HG03064 (cell line): ENCODE measurements at regions not wholly inside any gene's neighbourhood (a gene's known extent, or its start where the extent isn't known, plus 50 kb on each side); places are given as distances from the start of the nearest gene placed in this dataset.
"Not testable (repeated sequence)": the region's sequence is repeated elsewhere in the genome, so short reads cannot be mapped to it uniquely, and the experiment has no call there.

Experiments
- ATAC-seq: cut with Tn5 transposase; IDR thresholded peaks from one replicate; pipeline ENCODE4 v1.9.1; 2021; ENCODE audit warnings: low read depth; ENCODE audit not compliant: unreplicated experiment

- no peak for ATAC-seq
Observed at GRCh38 chr7:79664884-79665676, 211.6 kb upstream of the MAGI2 start.

- no peak for ATAC-seq
Observed at GRCh38 chr7:79658304-79658703, 204.8 kb upstream of the MAGI2 start.

- ATAC-seq, result no peak
Observed at GRCh38 chr7:79653136-79653631, 199.7 kb upstream of the MAGI2 start.

- no peak for ATAC-seq
Observed at GRCh38 chr7:79652619-79653018, 199.2 kb upstream of the MAGI2 start.

- no peak for ATAC-seq
Observed at GRCh38 chr7:79647711-79648110, 194.2 kb upstream of the MAGI2 start.

GRCh38 chr7:79646278-79646677 is 192.8 kb upstream of the MAGI2 start:
- no peak for ATAC-seq

GRCh38 chr7:79636849-79637248 is 183.4 kb upstream of the MAGI2 start:
- no peak for ATAC-seq

- not testable (repeated sequence) for ATAC-seq
Observed at GRCh38 chr7:79625921-79626320, 172.5 kb upstream of the MAGI2 start.

- ATAC-seq, result no peak
Observed at GRCh38 chr7:79624336-79624735, 170.9 kb upstream of the MAGI2 start.

GRCh38 chr7:79622781-79623180 is 169.3 kb upstream of the MAGI2 start:
- no peak for ATAC-seq

GRCh38 chr7:79620291-79620690 is 166.8 kb upstream of the MAGI2 start:
- ATAC-seq, result no peak

GRCh38 chr7:79619216-79619615 is 165.7 kb upstream of the MAGI2 start:
- no peak for ATAC-seq

- no peak for ATAC-seq
Observed at GRCh38 chr7:79615871-79616640, 162.6 kb upstream of the MAGI2 start.

GRCh38 chr7:79615466-79615865 is 162.0 kb upstream of the MAGI2 start:
- no peak for ATAC-seq

GRCh38 chr7:79612903-79613302 is 159.4 kb upstream of the MAGI2 start:
- ATAC-seq, result no peak

- no peak for ATAC-seq
Observed at GRCh38 chr7:79612022-79612421, 158.6 kb upstream of the MAGI2 start.

- no peak for ATAC-seq
Observed at GRCh38 chr7:79610748-79611304, 157.4 kb upstream of the MAGI2 start.

GRCh38 chr7:79610313-79610712 is 156.8 kb upstream of the MAGI2 start:
- ATAC-seq, result no peak

- no peak for ATAC-seq
Observed at GRCh38 chr7:79608005-79608404, 154.5 kb upstream of the MAGI2 start.

- no peak for ATAC-seq
Observed at GRCh38 chr7:79604841-79605240, 151.4 kb upstream of the MAGI2 start.

- no peak for ATAC-seq
Observed at GRCh38 chr7:79598351-79598750, 144.9 kb upstream of the MAGI2 start.
